Breast epithelium (tissue), 3 donors: ENCODE measurements at regions not wholly inside any gene's neighbourhood (a gene's known extent, or its start where the extent isn't known, plus 50 kb on each side); places are given as distances from the start of the nearest gene placed in this dataset.

Experiments
- CTCF ChIP-seq, 3 donors: fragments of 450-650 bp; IDR thresholded peaks; one replicate each; pipeline ENCODE4 v1.5.1; 2016 to 2017; ENCODE audit warnings: antibody characterized with exemption in 3 of 3, mild to moderate bottlenecking in 3 of 3, moderate library complexity in 3 of 3
- POLR2A ChIP-seq: fragments of 450-650 bp; IDR thresholded peaks from one replicate; pipeline ENCODE4 v1.6.1; 2016; ENCODE audit warnings: antibody characterized with exemption, mild to moderate bottlenecking, moderate library complexity

GRCh38 chr9:2271426-2271825, 256.3 kb downstream of the SMARCA2 start:
- no peak for TF ChIP-seq CTCF (IDR thresholded peaks at IDR 0.05)
- TF ChIP-seq POLR2A = no peak
